GM23338 (cell line): ENCODE measurements at regions not wholly inside any gene's neighbourhood (a gene's known extent, or its start where the extent isn't known, plus 50 kb on each side); places are given as distances from the start of the nearest gene placed in this dataset.

ENCODE experiments used
- ATAC-seq: fragments of 200-7000 bp; cut with Tn5 transposase; 3 replicates; pipeline ENCODE4 v1.9.1; 2020
- DNase-seq: peaks from one replicate; pipeline ENCODE4 v3.0.0-alpha.2; 2015; ENCODE audit warnings: low spot score
- H2AFZ ChIP-seq: fragments of 200-600 bp; sonication (generic); 2 replicates; pipeline ENCODE4 v1.8.0; 2016; ENCODE audit warnings: antibody characterized with exemption, mild to moderate bottlenecking, moderate library complexity
- H3F3A ChIP-seq: fragments of 200-600 bp; sonication (generic); replicated peaks from 2 replicates; pipeline ENCODE4 v1.8.0; 2017; ENCODE audit warnings: antibody characterized with exemption, mixed run types, low read depth
- H3K27ac ChIP-seq: fragments of 200-600 bp; sonication (generic); 2 replicates; pipeline ENCODE4 v1.6.1; 2016; ENCODE audit warnings: low read depth
- H3K27me3 ChIP-seq: fragments of 200-600 bp; sonication (generic); 2 replicates; pipeline ENCODE4 v1.8.0; 2016; ENCODE audit warnings: mild to moderate bottlenecking, mixed run types, moderate library complexity; ENCODE audit not compliant: insufficient read depth
- H3K36me3 ChIP-seq: fragments of 200-600 bp; sonication (generic); 2 replicates; pipeline ENCODE4 v1.8.0; 2016; ENCODE audit warnings: mild to moderate bottlenecking; ENCODE audit not compliant: insufficient read depth
- H3K4me1 ChIP-seq: fragments of 200-600 bp; sonication (generic); 2 replicates; pipeline ENCODE4 v1.8.0; 2016; ENCODE audit warnings: mild to moderate bottlenecking, moderate library complexity; ENCODE audit not compliant: insufficient read depth
- H3K4me2 ChIP-seq: fragments of 200-600 bp; sonication (generic); 2 replicates; pipeline ENCODE4 v1.7.1; 2017; ENCODE audit warnings: mixed run types
- H3K4me3 ChIP-seq: fragments of 200-600 bp; sonication (generic); 2 replicates; pipeline ENCODE4 v1.6.1; 2016; ENCODE audit warnings: mixed run types
- H3K79me2 ChIP-seq: fragments of 200-600 bp; sonication (generic); replicated peaks from 2 replicates; pipeline ENCODE4 v1.8.0; 2017; ENCODE audit warnings: mild to moderate bottlenecking; ENCODE audit not compliant: insufficient read depth
- H3K9me2 ChIP-seq: fragments of 200-600 bp; sonication (generic); 2 replicates; pipeline ENCODE4 v1.8.0; 2017; ENCODE audit not compliant: insufficient read depth
- H4K20me1 ChIP-seq: fragments of 200-600 bp; sonication (generic); replicated peaks from 2 replicates; pipeline ENCODE4 v1.8.0; 2017; ENCODE audit warnings: mild to moderate bottlenecking; ENCODE audit not compliant: insufficient read depth
- H3K27ac Mint-ChIP-seq: 2 replicates; pipeline ENCODE4 v1.8.0; 2020; ENCODE audit warnings: inconsistent platforms, mild to moderate bottlenecking, moderate library complexity, mixed read lengths
- H3K27me3 Mint-ChIP-seq: 3 replicates; pipeline ENCODE4 v1.8.0; 2022; ENCODE audit warnings: low read depth, mild to moderate bottlenecking, moderate library complexity, mixed read lengths, inconsistent platforms; ENCODE audit not compliant: insufficient read depth, poor library complexity
- H3K36me3 Mint-ChIP-seq: 3 replicates; pipeline ENCODE4 v1.8.0; 2021; ENCODE audit warnings: low read depth, mild to moderate bottlenecking, inconsistent platforms, moderate library complexity, mixed read lengths
- H3K4me1 Mint-ChIP-seq: 3 replicates; pipeline ENCODE4 v1.8.0; 2020; ENCODE audit warnings: mild to moderate bottlenecking, inconsistent platforms, mixed read lengths
- H3K4me3 Mint-ChIP-seq: 3 replicates; pipeline ENCODE4 v1.8.0; 2021; ENCODE audit warnings: moderate library complexity, mild to moderate bottlenecking, inconsistent platforms, mixed read lengths
- H3K9me3 Mint-ChIP-seq: 3 replicates; pipeline ENCODE4 v1.8.0; 2020; ENCODE audit warnings: moderate library complexity, mild to moderate bottlenecking, inconsistent platforms, mixed read lengths
- CREB1 ChIP-seq: fragments of 250-450 bp; sonication (Bioruptor Pico); IDR thresholded peaks from 2 replicates; pipeline ENCODE4 v1.5.0; 2020; ENCODE audit warnings: low read depth, mild to moderate bottlenecking, moderate library complexity
- CTCF ChIP-seq, 2 experiments: fragments of 200-600 bp in 1 of 2; sonication (generic) in 1 of 2; conservative IDR thresholded peaks; 2 replicates each; pipeline versions ENCODE4 v1.5.1 to v1.6.1; 2016 to 2017; ENCODE audit warnings: antibody characterized with exemption in 2 of 2, low read depth in 2 of 2, mild to moderate bottlenecking in 2 of 2, moderate library complexity in 1 of 2
- EZH2 ChIP-seq: fragments of 200-600 bp; sonication (generic); IDR thresholded peaks from one replicate; pipeline ENCODE4 v1.8.0; 2017; ENCODE audit warnings: antibody characterized with exemption, mild to moderate bottlenecking, low read depth; ENCODE audit not compliant: unreplicated experiment
- EZH2phosphoT487 ChIP-seq: fragments of 200-600 bp; sonication (generic); IDR thresholded peaks from one replicate; pipeline ENCODE4 v1.8.1; 2018; ENCODE audit warnings: antibody characterized with exemption; ENCODE audit not compliant: unreplicated experiment
- NANOG ChIP-seq: IDR thresholded peaks from 2 replicates; pipeline ENCODE4 v1.6.1; 2016; ENCODE audit warnings: antibody characterized with exemption, borderline replicate concordance
- POLR2AphosphoS5 ChIP-seq: IDR thresholded peaks from 2 replicates; pipeline ENCODE4 v1.6.1; 2016; ENCODE audit warnings: antibody characterized with exemption, low read depth
- STAT1 ChIP-seq: IDR thresholded peaks from one replicate; pipeline ENCODE4 v1.6.1; 2016; ENCODE audit warnings: antibody characterized with exemption; ENCODE audit not compliant: unreplicated experiment
- ZNF114 ChIP-seq: fragments of 250-450 bp; sonication (Bioruptor Pico); IDR thresholded peaks from 2 replicates; pipeline ENCODE4 v1.5.0; 2020; ENCODE audit warnings: mild to moderate bottlenecking, moderate library complexity
- ZNF331 ChIP-seq: fragments of 250-450 bp; sonication (Bioruptor Pico); IDR thresholded peaks from 2 replicates; pipeline ENCODE4 v1.5.0; 2020; ENCODE audit warnings: low read depth, mild to moderate bottlenecking, moderate library complexity
- ZNF462 ChIP-seq: fragments of 250-450 bp; sonication (Bioruptor Pico); IDR thresholded peaks from 2 replicates; pipeline ENCODE4 v1.5.0; 2020; ENCODE audit warnings: mild to moderate bottlenecking, moderate library complexity
- TF ChIP-seq, protein P1 (sequence below): IDR thresholded peaks from one replicate; pipeline ENCODE4 v1.6.1; 2018; ENCODE audit warnings: antibody characterized with exemption; ENCODE audit not compliant: unreplicated experiment
- TF ChIP-seq, protein P2 (sequence below): IDR thresholded peaks from 2 replicates; pipeline ENCODE4 v1.6.1; 2016; ENCODE audit warnings: antibody characterized with exemption

DNA sequence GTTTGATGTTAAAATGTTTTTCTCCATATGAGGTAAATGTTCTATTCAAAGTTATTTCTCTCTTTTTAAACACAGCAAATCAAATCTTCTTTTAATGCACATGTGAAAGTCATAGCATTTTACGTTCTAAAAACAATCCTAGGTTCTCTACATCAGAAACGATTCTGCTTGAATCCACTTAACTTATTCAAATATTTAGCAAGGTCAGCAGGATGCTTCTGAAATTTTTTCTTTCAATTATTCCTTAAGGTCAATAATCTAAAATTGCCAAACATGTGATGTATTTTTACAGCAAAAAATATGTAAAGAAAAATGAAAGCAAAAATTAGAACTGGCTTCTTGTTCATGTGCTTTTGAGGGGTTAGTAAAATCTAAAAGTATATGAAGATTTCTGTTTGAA, 106.7 kb downstream of the TM2D1 start:
- Mint-ChIP-seq H3K36me3 (no peaks in the 10 kb centered on the region), H3K9me3 (no peaks in the 10 kb centered on the region), H3K27ac (peak overlapping the region; percentile 5; the same call in 1 of the 2 replicates), H3K27me3 (no peaks in the 10 kb centered on the region), H3K4me3 (no peak overlapping the region), H3K4me1 (peaks cover 6% of the 10 kb centered on the region; the same call in 2 of the 3 replicates)
- no peak for ATAC-seq
- Histone ChIP-seq H3F3A (no peaks in the 10 kb centered on the region), H3K79me2 (no peaks in the 10 kb centered on the region), H3K27me3 (no peaks in the 10 kb centered on the region), H3K4me2 (no peak overlapping the region), H3K4me3 (no peak overlapping the region), H3K9me2 (no peaks in the 10 kb centered on the region), H3K36me3 (no peaks in the 10 kb centered on the region), H3K27ac (no peak overlapping the region), H4K20me1 (no peaks in the 10 kb centered on the region), H2AFZ (peak overlapping the region; percentile 78), H3K4me1 (no peaks in the 10 kb centered on the region; the same call in 1 of the 2 replicates)
- no peak for DNase-seq
- TF ChIP-seq EZH2phosphoT487 (no peak), ZNF462 (CRISPR knock-in tag) (no peak), NANOG (no peak), ZNF331 (CRISPR knock-in tag) (no peak), POLR2AphosphoS5 (no peak), STAT1 (no peak), ZNF114 (CRISPR knock-in tag) (no peak), EZH2 (no peak), CTCF (conservative IDR thresholded peaks at IDR 0.05; ENCODE audit: low read depth in 2 of 2) (no peak), CREB1 (CRISPR knock-in tag) (no peak)
- TF ChIP-seq, protein P1, sequence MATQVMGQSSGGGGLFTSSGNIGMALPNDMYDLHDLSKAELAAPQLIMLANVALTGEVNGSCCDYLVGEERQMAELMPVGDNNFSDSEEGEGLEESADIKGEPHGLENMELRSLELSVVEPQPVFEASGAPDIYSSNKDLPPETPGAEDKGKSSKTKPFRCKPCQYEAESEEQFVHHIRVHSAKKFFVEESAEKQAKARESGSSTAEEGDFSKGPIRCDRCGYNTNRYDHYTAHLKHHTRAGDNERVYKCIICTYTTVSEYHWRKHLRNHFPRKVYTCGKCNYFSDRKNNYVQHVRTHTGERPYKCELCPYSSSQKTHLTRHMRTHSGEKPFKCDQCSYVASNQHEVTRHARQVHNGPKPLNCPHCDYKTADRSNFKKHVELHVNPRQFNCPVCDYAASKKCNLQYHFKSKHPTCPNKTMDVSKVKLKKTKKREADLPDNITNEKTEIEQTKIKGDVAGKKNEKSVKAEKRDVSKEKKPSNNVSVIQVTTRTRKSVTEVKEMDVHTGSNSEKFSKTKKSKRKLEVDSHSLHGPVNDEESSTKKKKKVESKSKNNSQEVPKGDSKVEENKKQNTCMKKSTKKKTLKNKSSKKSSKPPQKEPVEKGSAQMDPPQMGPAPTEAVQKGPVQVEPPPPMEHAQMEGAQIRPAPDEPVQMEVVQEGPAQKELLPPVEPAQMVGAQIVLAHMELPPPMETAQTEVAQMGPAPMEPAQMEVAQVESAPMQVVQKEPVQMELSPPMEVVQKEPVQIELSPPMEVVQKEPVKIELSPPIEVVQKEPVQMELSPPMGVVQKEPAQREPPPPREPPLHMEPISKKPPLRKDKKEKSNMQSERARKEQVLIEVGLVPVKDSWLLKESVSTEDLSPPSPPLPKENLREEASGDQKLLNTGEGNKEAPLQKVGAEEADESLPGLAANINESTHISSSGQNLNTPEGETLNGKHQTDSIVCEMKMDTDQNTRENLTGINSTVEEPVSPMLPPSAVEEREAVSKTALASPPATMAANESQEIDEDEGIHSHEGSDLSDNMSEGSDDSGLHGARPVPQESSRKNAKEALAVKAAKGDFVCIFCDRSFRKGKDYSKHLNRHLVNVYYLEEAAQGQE, result no peak
- TF ChIP-seq, protein P2, sequence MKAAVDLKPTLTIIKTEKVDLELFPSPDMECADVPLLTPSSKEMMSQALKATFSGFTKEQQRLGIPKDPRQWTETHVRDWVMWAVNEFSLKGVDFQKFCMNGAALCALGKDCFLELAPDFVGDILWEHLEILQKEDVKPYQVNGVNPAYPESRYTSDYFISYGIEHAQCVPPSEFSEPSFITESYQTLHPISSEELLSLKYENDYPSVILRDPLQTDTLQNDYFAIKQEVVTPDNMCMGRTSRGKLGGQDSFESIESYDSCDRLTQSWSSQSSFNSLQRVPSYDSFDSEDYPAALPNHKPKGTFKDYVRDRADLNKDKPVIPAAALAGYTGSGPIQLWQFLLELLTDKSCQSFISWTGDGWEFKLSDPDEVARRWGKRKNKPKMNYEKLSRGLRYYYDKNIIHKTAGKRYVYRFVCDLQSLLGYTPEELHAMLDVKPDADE, result no peak
